GM18951 (cell line): ENCODE measurements at regions not wholly inside any gene's neighbourhood (a gene's known extent, or its start where the extent isn't known, plus 50 kb on each side); places are given as distances from the start of the nearest gene placed in this dataset.
"Not testable (repeated sequence)": the region's sequence is repeated elsewhere in the genome, so short reads cannot be mapped to it uniquely, and the experiment has no call there.

Experiments used
- POLR2A ChIP-seq: IDR thresholded peaks from 4 replicates; pipeline ENCODE4 v1.6.1; 2011; ENCODE audit warnings: mild to moderate bottlenecking; ENCODE audit not compliant: insufficient read length, insufficient read depth; ENCODE audit errors: extremely low read depth
- in situ Hi-C: fragments of 300-500 bp; cut with MboI; formaldehyde crosslinking; loops from one replicate; pipeline ENCODE4 v1.12.0; 2022; ENCODE audit warnings: low sequenced_read_pairs, mixed read lengths, inconsistent platforms; ENCODE audit not compliant: unreplicated experiment

GRCh38 chr22:44638971-44639760, 62.8 kb upstream of the PRR5 start:
- TF ChIP-seq POLR2A, result no peak
- in situ Hi-C loops, result no loop called here

- in situ Hi-C loops, result not testable (repeated sequence)
Measured at GRCh38 chr22:44636502-44637206, 65.3 kb upstream of the PRR5 start.

GRCh38 chr22:44635567-44635966, 66.4 kb upstream of the PRR5 start:
- in situ Hi-C loops, result not testable (repeated sequence)

GRCh38 chr22:44634426-44635321, 67.3 kb upstream of the PRR5 start:
- no peak for TF ChIP-seq POLR2A
- in situ Hi-C loops, result no loop called here

DNA sequence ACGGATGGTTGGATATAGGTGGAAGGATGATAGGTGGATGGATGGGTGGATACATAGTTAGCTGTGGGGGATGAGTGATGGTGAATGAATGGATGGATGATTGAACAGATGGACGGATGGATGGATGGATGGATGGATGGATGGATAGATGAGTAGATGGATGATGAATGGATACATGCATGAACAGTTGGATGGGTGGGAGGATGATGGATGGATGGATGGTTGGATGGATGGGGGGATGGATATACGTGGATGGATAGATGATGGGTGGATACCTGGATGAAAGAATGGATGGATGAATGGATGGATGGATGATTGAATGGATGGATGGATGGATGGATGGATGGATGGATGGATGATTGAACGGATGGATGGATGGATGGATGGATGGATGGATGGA, 68.4 kb upstream of the PRR5 start:
- TF ChIP-seq POLR2A, result no peak
- in situ Hi-C loops, result no loop called here

DNA sequence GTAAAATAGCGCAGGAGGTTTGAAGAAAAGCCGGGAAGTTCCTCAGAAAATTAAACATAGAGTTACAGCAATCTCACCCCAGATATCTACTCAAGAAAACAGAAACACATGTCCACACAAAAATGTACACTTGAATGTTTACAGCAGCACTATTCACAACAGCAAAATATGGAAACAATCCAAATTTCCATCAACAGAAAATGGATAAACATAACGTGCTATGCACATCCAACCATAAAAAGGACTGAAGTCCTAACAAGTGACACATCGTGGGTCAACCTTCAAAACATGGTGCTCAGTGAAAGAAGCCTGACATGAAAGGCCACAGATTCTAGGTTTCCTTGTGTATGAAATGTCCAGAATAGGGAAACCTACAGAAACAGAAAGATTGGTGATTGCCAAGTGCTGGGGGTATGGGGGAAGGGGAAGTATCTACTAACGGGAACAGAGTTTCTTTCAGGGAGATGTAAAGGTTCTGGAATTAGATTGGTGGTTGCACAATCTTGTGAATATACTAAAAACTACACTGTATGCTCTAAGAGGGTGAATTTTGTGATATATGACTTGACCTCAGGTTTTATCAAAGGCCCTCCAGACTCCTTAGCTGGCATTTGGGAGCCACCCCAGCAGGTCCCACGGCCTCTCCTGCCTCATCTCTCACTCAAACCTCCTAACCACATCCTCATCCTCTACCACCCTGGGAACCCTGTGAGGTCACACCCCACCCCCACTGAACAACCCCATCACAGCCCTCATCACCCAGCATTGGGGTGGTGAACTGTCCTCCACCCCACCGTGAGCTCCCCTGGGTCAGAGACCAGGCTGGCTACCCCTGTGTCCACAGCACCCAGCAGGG, 69.2 kb upstream of the PRR5 start:
- no peak for TF ChIP-seq POLR2A
- in situ Hi-C loops, result no loop called here

DNA sequence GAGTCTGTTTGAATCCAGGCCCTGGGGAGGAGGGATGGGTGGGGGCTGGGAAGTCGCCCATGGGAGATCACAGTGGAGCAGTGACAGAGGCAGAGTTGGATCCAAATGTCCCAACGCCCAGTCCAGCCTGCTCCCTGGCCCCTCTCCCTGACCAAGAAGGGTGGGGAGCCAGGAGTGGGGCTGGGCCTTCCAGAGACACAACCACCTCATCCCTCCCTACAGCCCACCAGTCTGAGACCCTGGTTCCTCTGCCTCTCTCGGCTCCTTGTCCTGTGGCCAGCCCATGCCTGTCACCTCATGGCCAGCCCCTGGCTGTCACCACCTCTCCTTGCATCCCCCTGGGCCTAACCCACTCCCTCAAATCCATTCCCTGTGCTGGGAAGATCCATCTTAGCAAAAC, 71.2 kb upstream of the PRR5 start:
- no peak for TF ChIP-seq POLR2A
- in situ Hi-C loops, result no loop called here

DNA sequence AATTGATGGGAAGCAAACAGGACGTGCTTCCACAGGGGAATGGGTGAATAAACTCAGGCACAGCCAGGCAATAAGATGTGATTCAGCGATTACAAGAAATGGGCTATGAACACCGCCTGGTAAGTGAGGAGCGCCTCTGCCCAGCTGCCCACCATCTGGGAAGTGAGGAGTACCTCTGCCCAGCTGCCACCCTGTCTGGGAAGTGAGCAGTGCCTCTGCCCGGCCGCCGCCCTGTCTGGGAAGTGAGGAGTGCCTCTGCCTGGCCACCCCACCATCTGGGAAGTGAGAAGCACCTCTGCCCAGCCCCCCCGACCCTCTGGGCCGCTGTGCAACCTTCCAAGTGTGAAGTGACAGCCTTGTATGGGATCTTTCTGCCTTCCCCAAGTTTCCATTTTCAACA, 73.2 kb upstream of the PRR5 start:
- in situ Hi-C loops, result no loop called here

GRCh38 chr22:44628273-44628672, 73.7 kb upstream of the PRR5 start:
- in situ Hi-C loops, result no loop called here
- TF ChIP-seq POLR2A, result no peak

More for the DNA sequence above, 73.2 kb upstream of the PRR5 start:
- TF ChIP-seq POLR2A, result no peak

GRCh38 chr22:44627521-44628139, 74.4 kb upstream of the PRR5 start:
- in situ Hi-C loops, result no loop called here
- TF ChIP-seq POLR2A, result no peak

- no peak for TF ChIP-seq POLR2A
- in situ Hi-C loops, result no loop called here
Measured at GRCh38 chr22:44625981-44626687, 75.9 kb upstream of the PRR5 start.

GRCh38 chr22:44625421-44625760, 76.6 kb upstream of the PRR5 start:
- in situ Hi-C loops, result no loop called here
- TF ChIP-seq POLR2A, result no peak
